PC-9 (cell line): ENCODE measurements at regions not wholly inside any gene's neighbourhood (a gene's known extent, or its start where the extent isn't known, plus 50 kb on each side); places are given as distances from the start of the nearest gene placed in this dataset.

Source experiments
- BruUV-seq: library from RNA; stranded (reverse); fragments of 400-500 nt; replicated peaks from 2 replicates; lab custom pipeline; 2021; lab: Mats Ljungman, UMichigan
- CTCF ChIA-PET: fragments of 300-600 bp; sonication (Branson Sonifier 250); formaldehyde crosslinking; loops from one replicate; lab custom pipeline; 2022; ENCODE audit warnings: antibody characterized with exemption; lab: Charles Lee
- POLR2A ChIA-PET: fragments of 300-600 bp; sonication (Branson Sonifier 250); formaldehyde crosslinking; loops from one replicate; lab custom pipeline; 2022; ENCODE audit warnings: antibody characterized with exemption; ENCODE audit not compliant: unreplicated experiment; lab: Charles Lee
- DNase-seq, 2 experiments: peaks; one replicate each; pipeline versions ENCODE4 v3.0.0 to v3.0.0-alpha.2; 2015 to 2022; ENCODE audit warnings: mixed read lengths in 1 of 2
- H2AFZ ChIP-seq: fragments of 200-600 bp; sonication (generic); 2 replicates; pipeline ENCODE4 v1.8.1; 2017; ENCODE audit warnings: antibody characterized with exemption
- H3F3A ChIP-seq: fragments of 200-600 bp; sonication (generic); 2 replicates; pipeline ENCODE4 v1.8.1; 2017; ENCODE audit warnings: antibody characterized with exemption, mild to moderate bottlenecking, low read depth; ENCODE audit not compliant: insufficient read depth
- H3K27ac ChIP-seq: fragments of 200-600 bp; sonication (generic); 2 replicates; pipeline ENCODE4 v1.6.1; 2016; ENCODE audit warnings: mixed run types
- H3K27me3 ChIP-seq: fragments of 200-600 bp; sonication (generic); 2 replicates; pipeline ENCODE4 v1.6.1; 2016; ENCODE audit warnings: low read depth, mixed run types; ENCODE audit not compliant: insufficient read depth
- H3K36me3 ChIP-seq: fragments of 200-600 bp; sonication (generic); 2 replicates; pipeline ENCODE4 v1.6.1; 2016; ENCODE audit warnings: low read depth, mixed run types
- H3K4me1 ChIP-seq: fragments of 200-600 bp; sonication (generic); replicated peaks from 2 replicates; pipeline ENCODE4 v1.6.1; 2016; ENCODE audit warnings: mixed run types; ENCODE audit not compliant: insufficient read depth
- H3K4me2 ChIP-seq: fragments of 200-600 bp; sonication (generic); 2 replicates; pipeline ENCODE4 v1.6.1; 2017; ENCODE audit warnings: mixed run types
- H3K4me3 ChIP-seq: fragments of 200-600 bp; sonication (generic); 2 replicates; pipeline ENCODE4 v1.6.1; 2016; ENCODE audit warnings: mixed run types
- H3K79me2 ChIP-seq: fragments of 200-600 bp; sonication (generic); 2 replicates; pipeline ENCODE4 v1.6.1; 2017; ENCODE audit warnings: low read depth, mixed run types
- H3K9me2 ChIP-seq: fragments of 200-600 bp; sonication (generic); 2 replicates; pipeline ENCODE4 v1.8.1; 2017; ENCODE audit warnings: mild to moderate bottlenecking; ENCODE audit not compliant: insufficient read depth
- H3K9me3 ChIP-seq: fragments of 200-600 bp; sonication (generic); 2 replicates; pipeline ENCODE4 v1.8.1; 2016; ENCODE audit warnings: low read depth; ENCODE audit not compliant: insufficient read depth
- H4K20me1 ChIP-seq: fragments of 200-600 bp; sonication (generic); 2 replicates; pipeline ENCODE4 v1.8.1; 2017; ENCODE audit not compliant: insufficient read depth
- CTCF ChIP-seq: fragments of 200-600 bp; sonication (generic); conservative IDR thresholded peaks from 2 replicates; pipeline ENCODE4 v1.6.1; 2017; ENCODE audit warnings: mixed run types, antibody characterized with exemption, mild to moderate bottlenecking, moderate library complexity
- EZH2 ChIP-seq: fragments of 200-600 bp; sonication (generic); IDR thresholded peaks from 2 replicates; pipeline ENCODE4 v1.8.0; 2017; ENCODE audit warnings: antibody characterized with exemption, low read depth
- intact Hi-C: fragments of 100-400 bp; cut with micrococcal nuclease; formaldehyde crosslinking; loops from one replicate; pipeline ENCODE4 v1.10.0; 2022; ENCODE audit not compliant: unreplicated experiment

- Histone ChIP-seq H2AFZ (no peak overlapping the region), H3K4me3 (no peak overlapping the region), H3K9me2 (no peaks in the 10 kb centered on the region), H3K4me2 (no peak overlapping the region), H3F3A (no peaks in the 10 kb centered on the region), H3K4me1 (no peaks in the 10 kb centered on the region), H3K27ac (no peak overlapping the region), H4K20me1 (no peaks in the 10 kb centered on the region), H3K27me3 (no peaks in the 10 kb centered on the region), H3K79me2 (no peaks in the 10 kb centered on the region), H3K9me3 (no peaks in the 10 kb centered on the region), H3K36me3 (no peaks in the 10 kb centered on the region)
- POLR2A ChIA-PET, result no interaction called here
- TF ChIP-seq CTCF (peak; percentile 66), EZH2 (no peak)
- intact Hi-C loops, result loop anchor here (1.0 kb wide), 1 partner anchor 1168 kb away; no protein-coding TSS in a partner anchor
- CTCF ChIA-PET, result no interaction called here
- peak in 1 of 2 experiments; percentile 3 for DNase-seq
- BruUV-seq, result no TSS peak
Measured at GRCh38 chr3:80688814-80689213, 921.0 kb upstream of the ROBO1 start.

GRCh38 chr3:80682951-80683350, 915.2 kb upstream of the ROBO1 start:
- TF ChIP-seq EZH2 (no peak), CTCF (no peak)
- no peak for DNase-seq
- ChIA-PET CTCF (interaction anchor here (0.7 kb wide), 1 partner anchor 593 kb away, joined by 3 read pairs; no protein-coding TSS in a partner anchor), POLR2A (no interaction called here)
- H3K4me2 ChIP-seq, result no peak overlapping the region
- no peaks in the 10 kb centered on the region for H3F3A ChIP-seq
- H3K36me3 ChIP-seq, result no peaks in the 10 kb centered on the region
- no peak overlapping the region for H3K4me3 ChIP-seq
- intact Hi-C loops, result no loop called here
- no peak overlapping the region for H3K27ac ChIP-seq
- no peak overlapping the region for H2AFZ ChIP-seq
- no peaks in the 10 kb centered on the region for H3K9me3 ChIP-seq
- no peaks in the 10 kb centered on the region for H3K79me2 ChIP-seq
- no peaks in the 10 kb centered on the region for H3K9me2 ChIP-seq
- no peaks in the 10 kb centered on the region for H3K27me3 ChIP-seq
- no peaks in the 10 kb centered on the region for H3K4me1 ChIP-seq
- no TSS peak for BruUV-seq
- no peaks in the 10 kb centered on the region for H4K20me1 ChIP-seq

- Histone ChIP-seq H3K9me3 (no peaks in the 10 kb centered on the region), H2AFZ (no peak overlapping the region), H4K20me1 (no peaks in the 10 kb centered on the region), H3K27ac (no peak overlapping the region), H3K4me1 (no peaks in the 10 kb centered on the region), H3K79me2 (no peaks in the 10 kb centered on the region), H3K27me3 (no peaks in the 10 kb centered on the region), H3K4me2 (no peak overlapping the region), H3K4me3 (no peak overlapping the region), H3K9me2 (no peaks in the 10 kb centered on the region), H3F3A (no peaks in the 10 kb centered on the region), H3K36me3 (no peaks in the 10 kb centered on the region)
- CTCF ChIA-PET, result no interaction called here
- POLR2A ChIA-PET, result no interaction called here
- intact Hi-C loops, result no loop called here
- DNase-seq, result no peak
- no peak for TF ChIP-seq EZH2
- TF ChIP-seq CTCF, result no peak
- BruUV-seq, result no TSS peak
Measured at GRCh38 chr3:80682235-80682634, 914.4 kb upstream of the ROBO1 start.
